M059J (cell line): ENCODE measurements at regions not wholly inside any gene's neighbourhood (a gene's known extent, or its start where the extent isn't known, plus 50 kb on each side); places are given as distances from the start of the nearest gene placed in this dataset.

ENCODE experiments used
- DNase-seq: peaks from one replicate; pipeline ENCODE4 v3.0.0-alpha.2; 2012; ENCODE audit warnings: low read depth

- DNase-seq, result peak; percentile 62
Observed at GRCh38 chr17:55584055-55584685, 72.9 kb upstream of the SMIM36 start.

DNA sequence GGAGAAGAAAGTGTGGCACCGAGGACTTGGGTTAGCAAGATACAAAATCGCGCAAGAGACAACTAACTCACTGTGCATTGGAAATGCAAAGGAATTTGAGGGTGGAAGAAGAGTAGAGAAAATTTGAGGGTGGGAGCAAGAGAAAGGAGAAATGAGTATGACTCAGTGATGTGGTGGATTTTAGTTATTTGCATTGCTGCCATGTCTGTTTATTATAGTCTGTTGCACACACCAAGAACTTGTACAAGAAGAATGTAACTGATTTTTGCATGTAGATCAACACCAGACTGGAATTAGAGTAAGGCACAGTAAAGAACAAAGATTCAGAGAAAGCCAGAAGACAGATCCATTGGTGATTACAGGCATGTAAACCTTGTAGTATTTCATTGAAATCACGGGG lies 71.6 kb upstream of the SMIM36 start:
- DNase-seq, result no peak

DNA sequence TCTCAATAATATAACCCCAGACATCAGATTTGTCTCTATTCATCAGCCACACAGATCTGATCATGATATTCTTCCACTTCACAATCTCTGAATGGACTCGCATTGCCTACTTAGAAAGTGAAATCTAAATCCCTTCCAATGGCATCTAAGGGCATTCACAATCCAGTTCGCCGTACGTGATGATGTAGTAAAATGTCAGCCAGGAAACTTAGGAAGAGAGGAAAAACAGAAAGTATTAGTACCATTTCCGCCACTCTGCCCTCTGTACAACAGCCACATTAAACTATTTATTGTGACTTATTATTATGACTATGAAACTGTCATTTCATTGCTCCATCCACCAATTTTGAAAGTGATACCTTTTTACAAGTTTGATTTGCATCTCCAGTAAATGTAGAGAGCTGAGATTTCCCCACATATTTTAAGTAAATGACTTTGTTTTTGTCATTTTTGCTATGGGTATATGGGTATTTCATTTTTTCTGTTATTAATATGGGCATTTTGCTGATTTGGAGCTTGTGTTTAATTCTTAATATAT lies 69.4 kb upstream of the SMIM36 start:
- no peak for DNase-seq

DNA sequence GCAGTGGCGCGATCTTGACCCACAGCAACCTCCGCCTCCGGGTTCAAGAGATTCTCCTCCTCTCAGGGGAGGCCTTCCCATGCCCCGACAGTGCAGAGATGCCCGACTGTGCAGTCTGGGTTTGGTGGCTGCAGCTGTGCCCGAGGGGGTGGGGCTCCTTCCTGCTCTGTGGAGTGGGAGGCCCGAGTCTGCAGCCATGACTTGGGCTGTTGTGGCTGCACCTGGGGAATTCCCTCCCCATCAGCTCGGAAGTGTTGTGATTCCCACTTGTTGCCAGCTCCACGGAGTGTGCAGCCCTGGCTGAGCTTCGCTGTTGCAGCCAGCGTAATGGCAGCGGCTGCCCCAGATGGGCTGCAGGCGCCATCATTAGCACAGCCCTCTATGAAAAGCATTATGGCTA lies 66.4 kb upstream of the SMIM36 start:
- no peak for DNase-seq

- peak; percentile 63 for DNase-seq
Observed at GRCh38 chr17:55576996-55577586, 65.8 kb upstream of the SMIM36 start.

DNA sequence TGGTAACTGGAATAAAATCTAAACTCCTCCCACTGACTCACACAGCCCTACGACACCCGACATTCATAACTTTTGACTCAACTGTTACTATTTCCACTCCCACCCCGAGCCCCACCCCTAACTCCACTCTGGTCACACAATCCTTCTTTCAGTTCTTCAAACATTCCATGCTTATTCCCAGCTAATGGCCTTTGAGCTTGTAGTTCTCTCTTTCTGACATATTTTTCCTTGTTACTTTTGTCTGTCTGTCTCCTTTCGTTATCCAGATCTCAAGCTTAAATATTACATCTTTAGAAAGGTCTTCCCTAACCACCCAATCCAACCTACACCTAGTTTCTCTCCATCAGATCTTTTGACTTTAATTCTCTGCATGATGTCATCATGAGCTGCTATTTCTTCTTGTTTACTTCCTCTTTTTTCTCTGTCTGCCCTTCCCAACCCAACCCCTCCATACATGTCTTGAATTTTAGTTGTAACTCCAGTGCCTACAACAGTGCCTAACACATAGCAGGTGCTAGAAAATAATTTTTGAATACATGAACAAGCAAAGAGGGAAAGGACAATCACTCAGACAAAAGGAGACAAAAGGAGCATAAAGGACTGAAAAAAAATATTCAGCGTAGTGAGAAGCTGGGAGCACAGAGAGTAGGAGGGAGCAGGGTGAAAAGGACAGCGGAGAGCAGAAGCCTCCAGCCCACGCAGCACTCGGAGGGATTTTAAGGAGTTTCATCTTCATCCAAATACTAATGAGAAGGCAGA lies 65.2 kb upstream of the SMIM36 start:
- peak; percentile 76 for DNase-seq

GRCh38 chr17:55575058-55575636 lies 63.9 kb upstream of the SMIM36 start:
- DNase-seq, result no peak

DNA sequence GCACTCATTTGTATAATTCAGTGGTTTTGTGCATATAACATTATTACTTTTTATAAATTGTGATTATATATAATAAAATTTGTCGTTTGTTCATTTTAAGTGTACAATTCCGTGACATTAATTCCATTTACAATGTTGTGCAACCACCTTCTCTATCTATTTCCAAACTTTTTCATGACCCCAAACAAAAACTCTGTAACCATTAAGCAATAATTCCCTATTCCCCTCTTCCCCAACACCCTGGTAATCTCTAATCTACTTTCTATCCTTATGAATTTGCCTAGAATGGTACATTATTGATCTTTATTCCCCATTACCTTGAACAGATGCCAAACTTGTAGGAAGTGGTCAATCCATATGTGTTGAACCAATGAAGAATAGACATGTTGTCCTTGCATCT lies 61.3 kb upstream of the SMIM36 start:
- DNase-seq, result no peak

DNA sequence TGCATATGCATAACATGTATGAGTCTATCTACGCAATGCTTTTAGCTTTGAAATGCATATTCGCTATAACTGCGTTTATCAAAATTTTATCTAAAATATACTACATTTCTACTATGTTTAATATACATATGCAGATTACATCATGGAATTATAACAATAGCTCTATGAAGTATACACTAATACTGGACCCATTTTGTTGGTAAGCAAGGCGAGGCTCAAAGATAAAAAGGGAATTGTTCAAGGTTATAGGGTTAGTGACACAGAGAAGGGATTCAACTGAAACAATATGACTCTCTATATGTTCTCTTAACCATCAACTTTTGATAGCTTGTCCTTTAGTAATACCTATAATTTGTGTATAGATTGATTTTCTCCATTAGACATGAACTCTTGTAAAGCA lies 60.9 kb upstream of the SMIM36 start:
- no peak for DNase-seq

DNA sequence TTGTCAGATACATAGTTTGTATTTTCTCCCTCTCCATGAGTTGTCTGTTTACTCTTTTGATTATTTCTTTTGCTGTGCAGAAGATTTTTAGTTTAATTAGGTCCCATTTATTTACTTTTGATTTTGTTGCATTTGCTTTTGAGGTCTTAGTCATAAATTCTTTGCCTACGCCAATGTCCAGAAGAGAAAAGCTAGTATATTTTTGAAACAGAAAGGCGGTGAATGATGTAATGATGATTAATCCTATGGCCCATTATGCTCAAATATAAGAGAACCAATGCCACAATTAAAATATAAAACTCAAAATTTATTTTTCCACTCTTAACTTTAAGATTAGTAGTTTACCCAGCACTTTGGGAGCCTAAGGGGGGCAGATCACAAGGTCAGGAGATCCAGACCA lies 59.8 kb upstream of the SMIM36 start:
- DNase-seq, result peak; percentile 16

- peak; percentile 23 for DNase-seq
Observed at GRCh38 chr17:55570391-55570790, 59.1 kb upstream of the SMIM36 start.

DNA sequence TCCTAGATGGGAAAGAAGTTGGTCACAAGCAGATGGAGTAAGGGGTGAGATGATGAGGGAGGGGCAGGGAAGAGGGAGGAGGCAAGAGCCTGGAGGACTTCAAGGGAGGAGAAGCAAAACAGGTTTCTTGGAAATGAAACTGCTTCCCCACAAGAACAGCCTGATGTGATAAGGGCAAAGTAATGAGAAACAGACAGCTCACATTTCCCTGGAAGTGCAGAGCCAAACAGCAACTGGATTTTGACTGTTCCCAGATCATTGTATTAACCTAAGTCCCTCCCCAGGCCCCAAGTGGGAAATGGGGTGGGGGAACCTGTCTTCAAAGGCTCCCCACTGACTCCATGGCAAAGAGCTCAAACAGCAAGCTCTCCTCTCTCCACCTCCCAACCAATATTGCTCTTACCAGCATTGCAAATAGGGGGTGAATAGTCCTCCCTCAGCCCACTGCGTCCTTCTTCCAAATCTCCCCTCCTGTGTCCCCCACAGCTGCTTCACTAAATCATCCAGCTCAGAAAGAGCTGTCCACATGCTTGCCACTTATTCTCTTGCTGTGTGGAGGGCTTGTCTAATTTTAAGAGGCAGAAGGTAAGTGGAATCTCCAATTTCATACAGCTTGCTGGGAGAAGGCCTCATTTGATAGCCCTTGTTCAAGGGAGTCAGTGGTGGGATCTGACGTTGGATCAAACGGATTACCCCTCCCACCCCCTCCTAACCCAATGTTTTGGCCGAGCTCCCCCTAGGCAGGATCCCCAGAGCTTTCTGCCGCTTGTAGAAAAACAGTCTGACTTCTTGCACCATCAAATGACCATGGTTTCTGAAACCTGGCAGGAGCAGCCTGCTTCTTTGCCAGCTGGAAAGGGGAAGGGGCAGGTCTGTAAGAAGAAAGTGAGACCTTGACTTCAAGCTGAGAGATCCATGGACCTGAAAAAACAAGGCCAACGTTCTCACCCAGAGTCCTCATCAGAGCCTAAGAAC lies 56.3 kb upstream of the SMIM36 start:
- no peak for DNase-seq

- DNase-seq, result no peak
Observed at GRCh38 chr17:55564081-55564480, 52.8 kb upstream of the SMIM36 start.

GRCh38 chr17:55563363-55563762 lies 52.1 kb upstream of the SMIM36 start:
- DNase-seq, result no peak

GRCh38 chr17:55561973-55562495 lies 50.8 kb upstream of the SMIM36 start:
- no peak for DNase-seq

GRCh38 chr17:55561316-55561972 lies 50.2 kb upstream of the SMIM36 start:
- DNase-seq, result no peak
